Left colon (tissue), 2 donors: ENCODE measurements at regions not wholly inside any gene's neighbourhood (a gene's known extent, or its start where the extent isn't known, plus 50 kb on each side); places are given as distances from the start of the nearest gene placed in this dataset.
"Not testable (repeated sequence)": the region's sequence is repeated elsewhere in the genome, so short reads cannot be mapped to it uniquely, and the experiment has no call there.

Experiments
- ATAC-seq: fragments of 200-7000 bp; cut with Tn5 transposase; one replicate; pipeline ENCODE4 v1.9.1; 2020; ENCODE audit warnings: mild to moderate bottlenecking, moderate library complexity
- DNase-seq, 2 donors: peaks; one replicate each; pipeline ENCODE4 v3.0.0-alpha.2; 2020
- intact Hi-C, 2 donors: fragments of 100-400 bp; cut with DNase I in 1 of 2; cut with micrococcal nuclease in 1 of 2; formaldehyde crosslinking; loops; one replicate each; pipeline versions ENCODE4 v1.11.2 to v1.14.0; 2022; cut with DNase I, micrococcal nuclease
- donor health status: DM: no; HTN: no; CAD: no.
- donor health status: DM: yes; HTN: yes; CAD: no.

GRCh38 chr12:131211340-131211938 lies 257.7 kb downstream of the ADGRD1 start:
- ATAC-seq (no peak), DNase-seq (no peak)
- intact Hi-C loops = no loop called here

GRCh38 chr12:131213896-131214442 lies 260.3 kb downstream of the ADGRD1 start:
- ATAC-seq (no peak), DNase-seq (no peak)
- intact Hi-C loops = no loop called here

GRCh38 chr12:131214936-131215335 lies 261.2 kb downstream of the ADGRD1 start:
- DNase-seq, ATAC-seq, intact Hi-C loops: not testable (repeated sequence)

GRCh38 chr12:131216587-131216986 lies 262.9 kb downstream of the ADGRD1 start:
- intact Hi-C loops, DNase-seq, ATAC-seq: not testable (repeated sequence)

- intact Hi-C loops = no loop called here
- ATAC-seq (no peak), DNase-seq (no peak)
These were observed 263.4 kb downstream of the ADGRD1 start for GRCh38 chr12:131217024-131217586.

- DNase-seq = no peak
- intact Hi-C loops = no loop called here
- ATAC-seq = peak; percentile 57
These were observed 264.6 kb downstream of the ADGRD1 start for GRCh38 chr12:131218026-131218922.

- ATAC-seq (no peak), DNase-seq (no peak)
- intact Hi-C loops = no loop called here
These were observed 265.4 kb downstream of the ADGRD1 start for GRCh38 chr12:131218923-131219669.

GRCh38 chr12:131219670-131220330 lies 266.1 kb downstream of the ADGRD1 start:
- intact Hi-C loops = no loop called here
- no peak for ATAC-seq
- no peak for DNase-seq

GRCh38 chr12:131220331-131220685 lies 266.6 kb downstream of the ADGRD1 start:
- intact Hi-C loops = no loop called here
- ATAC-seq (no peak), DNase-seq (no peak)

GRCh38 chr12:131221061-131221956 lies 267.6 kb downstream of the ADGRD1 start:
- DNase-seq (no peak), ATAC-seq (no peak)
- intact Hi-C loops = no loop called here

- intact Hi-C loops = no loop called here
- ATAC-seq = no peak
These were observed 268.2 kb downstream of the ADGRD1 start for GRCh38 chr12:131221957-131222328.

GRCh38 chr12:131222329-131223139 lies 268.8 kb downstream of the ADGRD1 start:
- intact Hi-C loops = no loop called here
- DNase-seq (no peak), ATAC-seq (no peak)

More at GRCh38 chr12:131221957-131222328, 268.2 kb downstream of the ADGRD1 start:
- no peak for DNase-seq

GRCh38 chr12:131223171-131223761 lies 269.6 kb downstream of the ADGRD1 start:
- DNase-seq (no peak), ATAC-seq (no peak)
- intact Hi-C loops = no loop called here

- intact Hi-C loops = no loop called here
- DNase-seq (no peak), ATAC-seq (no peak)
These were observed 270.1 kb downstream of the ADGRD1 start for GRCh38 chr12:131223791-131224225.

- intact Hi-C loops = not testable (repeated sequence)
- peak in 1 of 2 donors; percentile 61 for DNase-seq
- peak; percentile 40 for ATAC-seq
These were observed 270.7 kb downstream of the ADGRD1 start for GRCh38 chr12:131224226-131225065.

- DNase-seq, intact Hi-C loops, ATAC-seq: not testable (repeated sequence)
These were observed 271.3 kb downstream of the ADGRD1 start for GRCh38 chr12:131225066-131225380.
